Keratinocyte (primary cell): ENCODE measurements at regions not wholly inside any gene's neighbourhood (a gene's known extent, or its start where the extent isn't known, plus 50 kb on each side); places are given as distances from the start of the nearest gene placed in this dataset.

ENCODE experiments used
- DNase-seq: peaks from one replicate; pipeline ENCODE4 v3.0.0-alpha.2; 2011; ENCODE audit warnings: low read depth, missing footprints, low spot score
- FAIRE-seq: peaks from 2 replicates; lab custom pipeline; 2011; peaks lifted over from hg19 to GRCh38; lab: Jason Lieb, UNC
- H2AFZ ChIP-seq: 2 replicates; pipeline ENCODE4 v1.6.0; 2012; ENCODE audit warnings: low read length, control low read depth, inconsistent platforms; ENCODE audit not compliant: control insufficient read depth
- H3K27ac ChIP-seq: 2 replicates; pipeline ENCODE4 v1.5.1; 2011; ENCODE audit warnings: low read length; ENCODE audit not compliant: control insufficient read depth, insufficient read depth
- H3K27me3 ChIP-seq: 3 replicates; pipeline ENCODE4 v1.6.0; 2011; ENCODE audit warnings: low read length; ENCODE audit not compliant: control insufficient read depth, insufficient read depth; ENCODE audit errors: extremely low read depth
- H3K36me3 ChIP-seq, 2 experiments: 2 replicates in 1 of 2; 3 replicates in 1 of 2; pipeline ENCODE4 v1.5.1; 2011; ENCODE audit warnings: low read length in 2 of 2, mild to moderate bottlenecking in 1 of 2; ENCODE audit not compliant: control insufficient read depth in 2 of 2, insufficient read depth in 2 of 2; ENCODE audit errors: extremely low read depth in 1 of 2
- H3K4me1 ChIP-seq: 3 replicates; pipeline ENCODE4 v1.5.1; 2011; ENCODE audit warnings: low read length; ENCODE audit not compliant: control insufficient read depth, insufficient read depth; ENCODE audit errors: extremely low read depth
- H3K4me2 ChIP-seq: 3 replicates; pipeline ENCODE4 v1.6.0; 2011; ENCODE audit warnings: low read depth, low read length; ENCODE audit not compliant: control insufficient read depth, insufficient read depth; ENCODE audit errors: extremely low read depth
- H3K4me3 ChIP-seq, 3 experiments: fragments of 200-600 bp in 1 of 3; sonication (generic) in 1 of 3; 2 replicates in 2 of 3; 3 replicates in 1 of 3; pipeline ENCODE4 v1.5.1; 2011 to 2016; ENCODE audit warnings: low read length in 3 of 3, mild to moderate bottlenecking in 3 of 3, control low read depth in 2 of 3, inconsistent platforms in 1 of 3, low read depth in 1 of 3, mixed read lengths in 1 of 3, mixed run types in 1 of 3, moderate library complexity in 1 of 3; ENCODE audit not compliant: control insufficient read depth in 2 of 3, insufficient read depth in 2 of 3; ENCODE audit errors: extremely low read depth in 1 of 3
- H3K79me2 ChIP-seq: 2 replicates; pipeline ENCODE4 v1.6.0; 2012; ENCODE audit warnings: low read length; ENCODE audit not compliant: control insufficient read depth, insufficient read depth
- H3K9ac ChIP-seq: 3 replicates; pipeline ENCODE4 v1.6.0; 2011; ENCODE audit warnings: low read length; ENCODE audit not compliant: control insufficient read depth, insufficient read depth; ENCODE audit errors: extremely low read depth
- H3K9me1 ChIP-seq: 3 replicates; pipeline ENCODE4 v1.6.0; 2011; ENCODE audit warnings: low read length; ENCODE audit not compliant: control insufficient read depth, insufficient read depth; ENCODE audit errors: extremely low read depth
- H3K9me3 ChIP-seq: 2 replicates; pipeline ENCODE4 v1.5.1; 2012; ENCODE audit warnings: low read depth, low read length; ENCODE audit not compliant: control insufficient read depth
- H4K20me1 ChIP-seq: 3 replicates; pipeline ENCODE4 v1.6.0; 2011; ENCODE audit warnings: low read length; ENCODE audit not compliant: control insufficient read depth, insufficient read depth; ENCODE audit errors: extremely low read depth
- CTCF ChIP-seq, 3 experiments: IDR thresholded peaks in 1 of 3; conservative IDR thresholded peaks in 1 of 3; optimal IDR thresholded peaks in 1 of 3; 2 replicates in 2 of 3; 3 replicates in 1 of 3; pipeline versions ENCODE3 to v1.5.1; 2011; ENCODE audit warnings: low read length in 3 of 3, mild to moderate bottlenecking in 3 of 3, moderate library complexity in 2 of 3, control low read depth in 1 of 3, inconsistent platforms in 1 of 3; ENCODE audit not compliant: insufficient read depth in 2 of 3; ENCODE audit errors: extremely low read depth in 1 of 3
- EZH2 ChIP-seq: IDR thresholded peaks from one replicate; pipeline ENCODE4 v1.6.1; 2012; ENCODE audit warnings: inconsistent platforms, mild to moderate bottlenecking, low read length, moderate library complexity
- dilution Hi-C: fragments of 300-500 bp; cut with MboI; formaldehyde crosslinking; loops from one replicate; pipeline ENCODE4 v1.7.0; 2020; ENCODE audit warnings: low sequenced_read_pairs; ENCODE audit not compliant: extremely low pct_ligation_motif_present

GRCh38 chr20:52439375-52439774 is 247.8 kb upstream of the ZFP64 start:
- FAIRE-seq = no peak
- Histone ChIP-seq H2AFZ (no peak overlapping the region), H3K9me3 (no peaks in the 10 kb centered on the region), H3K27me3 (no peaks in the 10 kb centered on the region), H3K4me2 (no peak overlapping the region), H3K9ac (no peak overlapping the region), H3K27ac (no peak overlapping the region), H3K36me3 (no peaks in the 10 kb centered on the region), H4K20me1 (no peaks in the 10 kb centered on the region), H3K9me1 (no peaks in the 10 kb centered on the region), H3K4me1 (no peaks in the 10 kb centered on the region), H3K4me3 (no peak overlapping the region), H3K79me2 (no peaks in the 10 kb centered on the region)
- DNase-seq = no peak
- TF ChIP-seq CTCF (optimal IDR thresholded peaks at IDR 0.05 in 1 of 3, IDR thresholded peaks at IDR 0.05 in 1 of 3, conservative IDR thresholded peaks at IDR 0.05 in 1 of 3; ENCODE audit: extremely low read depth in 1 of 3, insufficient read depth in 2 of 3, low read length in 3 of 3) (no peak), EZH2 (no peak)
- dilution Hi-C loops = no loop called here

- no peak overlapping the region for H3K4me3 ChIP-seq
- H3K27ac ChIP-seq = no peak overlapping the region
- no peak overlapping the region for H3K9ac ChIP-seq
- H3K4me1 ChIP-seq = no peaks in the 10 kb centered on the region
- FAIRE-seq = no peak
- H3K36me3 ChIP-seq = no peaks in the 10 kb centered on the region
- H3K27me3 ChIP-seq = no peaks in the 10 kb centered on the region
- H3K9me3 ChIP-seq = no peaks in the 10 kb centered on the region
- DNase-seq = no peak
- TF ChIP-seq EZH2 (no peak), CTCF (optimal IDR thresholded peaks at IDR 0.05 in 1 of 3, IDR thresholded peaks at IDR 0.05 in 1 of 3, conservative IDR thresholded peaks at IDR 0.05 in 1 of 3; ENCODE audit: extremely low read depth in 1 of 3, insufficient read depth in 2 of 3, low read length in 3 of 3) (no peak)
- H3K4me2 ChIP-seq = no peak overlapping the region
- H4K20me1 ChIP-seq = no peaks in the 10 kb centered on the region
- no peaks in the 10 kb centered on the region for H3K79me2 ChIP-seq
- dilution Hi-C loops = no loop called here
- no peak overlapping the region for H2AFZ ChIP-seq
- H3K9me1 ChIP-seq = no peaks in the 10 kb centered on the region
These were observed 246.9 kb upstream of the ZFP64 start for GRCh38 chr20:52438326-52438963.
